ENCODE measurements at regions not wholly inside any gene's neighbourhood (a gene's known extent, or its start where the extent isn't known, plus 50 kb on each side); places are given as distances from the start of the nearest gene placed in this dataset.

- DNase-seq (ENCODE audit: low read depth), result no peak
Measured at GRCh38 chr3:181859518-181859917, 147.8 kb downstream of the SOX2 start.

- DNase-seq (ENCODE audit: low read depth), result no peak
Measured at GRCh38 chr3:181860235-181860634, 148.5 kb downstream of the SOX2 start.

GRCh38 chr3:181862502-181862901 lies 150.8 kb downstream of the SOX2 start:
- no peak for DNase-seq (ENCODE audit: low read depth)

- no peak for DNase-seq (ENCODE audit: low read depth)
Measured at GRCh38 chr3:181868576-181869082, 156.9 kb downstream of the SOX2 start.

- DNase-seq (ENCODE audit: low read depth), result no peak
Measured at GRCh38 chr3:181872887-181873286, 161.2 kb downstream of the SOX2 start.

GRCh38 chr3:181879926-181880325 lies 168.2 kb downstream of the SOX2 start:
- no peak for DNase-seq (ENCODE audit: low read depth)

GRCh38 chr3:181880331-181880730 lies 168.6 kb downstream of the SOX2 start:
- no peak for DNase-seq (ENCODE audit: low read depth)

GRCh38 chr3:181881749-181882148 lies 170.0 kb downstream of the SOX2 start:
- DNase-seq (ENCODE audit: low read depth), result no peak

- no peak for DNase-seq (ENCODE audit: low read depth)
Measured at GRCh38 chr3:181885868-181886630, 174.3 kb downstream of the SOX2 start.

- no peak for DNase-seq (ENCODE audit: low read depth)
Measured at GRCh38 chr3:181886676-181887075, 175.0 kb downstream of the SOX2 start.

GRCh38 chr3:181887685-181888084 lies 176.0 kb downstream of the SOX2 start:
- DNase-seq (ENCODE audit: low read depth), result no peak

GRCh38 chr3:181888234-181888633 lies 176.5 kb downstream of the SOX2 start:
- no peak for DNase-seq (ENCODE audit: low read depth)

GRCh38 chr3:181892848-181893247 lies 181.1 kb downstream of the SOX2 start:
- DNase-seq (ENCODE audit: low read depth), result no peak

- DNase-seq (ENCODE audit: low read depth), result no peak
Measured at GRCh38 chr3:181896605-181897004, 184.9 kb downstream of the SOX2 start.

GRCh38 chr3:181899702-181900101 lies 188.0 kb downstream of the SOX2 start:
- no peak for DNase-seq (ENCODE audit: low read depth)

GRCh38 chr3:181901626-181902025 lies 189.9 kb downstream of the SOX2 start:
- no peak for DNase-seq (ENCODE audit: low read depth)

GRCh38 chr3:181906338-181906737 lies 194.6 kb downstream of the SOX2 start:
- no peak for DNase-seq (ENCODE audit: low read depth)

- DNase-seq (ENCODE audit: low read depth), result no peak
Measured at GRCh38 chr3:181909241-181909640, 197.5 kb downstream of the SOX2 start.

GRCh38 chr3:181912384-181912783 lies 200.7 kb downstream of the SOX2 start:
- no peak for DNase-seq (ENCODE audit: low read depth)

GRCh38 chr3:181913254-181913653 lies 201.5 kb downstream of the SOX2 start:
- no peak for DNase-seq (ENCODE audit: low read depth)

- DNase-seq (ENCODE audit: low read depth), result no peak
Measured at GRCh38 chr3:181915551-181915950, 203.8 kb downstream of the SOX2 start.

GRCh38 chr3:181916013-181916412 lies 204.3 kb downstream of the SOX2 start:
- no peak for DNase-seq (ENCODE audit: low read depth)

GRCh38 chr3:181917027-181917426 lies 205.3 kb downstream of the SOX2 start:
- DNase-seq (ENCODE audit: low read depth), result no peak

GRCh38 chr3:181919375-181919774 lies 207.7 kb downstream of the SOX2 start:
- DNase-seq (ENCODE audit: low read depth), result no peak

Data from GM04504 (cell line).